CD4-positive, alpha-beta T cell treated with Interleukin-15 for 4 hours (primary cell): ENCODE measurements at regions not wholly inside any gene's neighbourhood (a gene's known extent, or its start where the extent isn't known, plus 50 kb on each side); places are given as distances from the start of the nearest gene placed in this dataset.
"Not testable (repeated sequence)": the region's sequence is repeated elsewhere in the genome, so short reads cannot be mapped to it uniquely, and the experiment has no call there.

Experiments
- DNase-seq: peaks from one replicate; pipeline ENCODE4 v3.0.0-alpha.2; 2020; ENCODE audit warnings: low spot score

GRCh38 chr5:82754036-82754746 lies 323.0 kb downstream of the TMEM167A start:
- DNase-seq, result no peak

DNA sequence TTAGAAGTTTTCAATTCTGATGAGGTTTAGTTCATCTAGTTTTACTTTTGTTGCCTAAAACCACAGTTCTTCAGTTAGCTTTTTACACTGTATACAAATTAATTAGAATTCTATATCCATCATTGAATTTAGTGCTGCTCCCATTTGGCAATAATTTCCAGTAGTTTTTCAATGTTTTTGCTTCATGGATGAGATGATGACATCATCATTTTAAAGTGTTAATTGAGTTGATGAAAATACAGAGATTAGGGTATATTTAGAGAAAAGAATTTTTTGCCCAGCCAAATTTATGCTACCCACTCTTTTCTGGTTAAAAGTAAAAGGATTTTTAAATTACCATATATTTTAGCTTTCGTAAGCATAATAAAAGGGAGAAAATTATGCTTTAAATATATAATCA lies 323.8 kb downstream of the TMEM167A start:
- no peak for DNase-seq

DNA sequence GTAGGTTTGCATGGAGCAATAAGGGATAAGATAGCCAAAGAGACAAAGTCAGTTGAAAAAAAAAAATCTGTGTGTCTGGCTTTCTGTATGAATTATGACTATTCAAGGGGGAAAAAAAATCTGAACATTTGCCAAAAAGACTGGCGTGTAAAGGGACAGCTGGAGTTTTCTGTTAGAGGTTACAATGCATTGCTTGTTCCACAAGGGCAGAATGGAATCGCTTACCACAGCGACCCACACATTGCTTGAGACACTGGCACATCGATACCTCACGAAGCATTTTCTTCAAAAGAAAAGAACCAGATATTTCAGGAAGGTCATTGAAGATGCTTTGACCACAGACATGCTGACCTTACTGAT lies 327.8 kb downstream of the TMEM167A start:
- DNase-seq, result no peak

DNA sequence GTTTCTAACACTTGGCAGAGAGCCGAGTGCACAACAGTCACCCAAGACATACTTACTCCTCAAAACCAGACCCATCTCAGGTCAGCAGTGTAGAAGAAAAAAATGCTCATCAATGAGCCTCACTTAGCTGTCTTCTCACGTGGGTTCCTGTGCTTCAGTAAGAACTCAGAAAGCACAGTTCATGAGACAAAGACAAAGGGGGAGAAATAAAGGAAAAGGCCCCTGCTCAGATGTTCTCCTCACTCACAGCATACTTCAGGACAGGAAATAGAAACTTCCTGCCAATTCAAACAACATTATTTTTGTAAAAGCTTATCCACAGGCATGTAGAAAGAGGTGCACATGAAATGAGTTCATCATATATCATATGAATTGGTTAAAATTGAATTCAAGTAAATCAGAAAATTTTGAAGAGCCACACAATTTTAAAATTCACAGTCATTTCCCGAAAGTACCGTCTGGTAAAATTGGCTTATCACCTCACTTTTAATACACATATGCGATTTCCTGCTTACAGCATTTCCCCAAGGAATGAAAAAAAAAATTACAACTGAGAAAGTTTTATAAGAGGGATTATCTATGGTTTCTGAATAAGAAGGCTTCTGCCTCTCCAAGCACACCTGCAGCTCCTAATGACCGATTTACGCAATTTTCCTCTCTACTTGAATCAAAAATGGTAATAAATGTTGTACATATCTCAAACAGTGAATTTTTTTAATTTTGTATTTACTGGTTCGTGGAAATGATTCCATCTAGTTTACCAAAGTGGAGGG lies 328.3 kb downstream of the TMEM167A start:
- no peak for DNase-seq

DNA sequence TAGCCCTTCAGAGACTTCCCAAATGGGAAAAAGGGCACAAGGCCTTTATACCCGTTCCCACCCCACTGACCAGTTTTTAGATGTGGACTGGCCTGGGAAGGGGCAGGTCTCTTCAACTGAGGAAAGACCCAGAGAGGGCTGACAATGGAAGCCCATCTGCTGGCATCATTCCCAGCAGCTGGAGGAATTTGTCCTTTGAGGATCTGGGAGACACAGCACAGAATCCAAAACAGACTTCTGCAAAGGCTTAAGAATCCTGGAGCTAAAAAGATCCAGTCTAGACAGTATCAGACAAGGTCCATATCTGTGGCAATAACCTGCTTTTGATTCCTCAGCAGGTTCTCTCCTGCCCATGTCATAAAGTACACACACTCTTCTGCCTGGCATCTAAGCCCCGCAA lies 329.2 kb downstream of the TMEM167A start:
- DNase-seq, result no peak

GRCh38 chr5:82745016-82745415 lies 332.2 kb downstream of the TMEM167A start:
- no peak for DNase-seq

DNA sequence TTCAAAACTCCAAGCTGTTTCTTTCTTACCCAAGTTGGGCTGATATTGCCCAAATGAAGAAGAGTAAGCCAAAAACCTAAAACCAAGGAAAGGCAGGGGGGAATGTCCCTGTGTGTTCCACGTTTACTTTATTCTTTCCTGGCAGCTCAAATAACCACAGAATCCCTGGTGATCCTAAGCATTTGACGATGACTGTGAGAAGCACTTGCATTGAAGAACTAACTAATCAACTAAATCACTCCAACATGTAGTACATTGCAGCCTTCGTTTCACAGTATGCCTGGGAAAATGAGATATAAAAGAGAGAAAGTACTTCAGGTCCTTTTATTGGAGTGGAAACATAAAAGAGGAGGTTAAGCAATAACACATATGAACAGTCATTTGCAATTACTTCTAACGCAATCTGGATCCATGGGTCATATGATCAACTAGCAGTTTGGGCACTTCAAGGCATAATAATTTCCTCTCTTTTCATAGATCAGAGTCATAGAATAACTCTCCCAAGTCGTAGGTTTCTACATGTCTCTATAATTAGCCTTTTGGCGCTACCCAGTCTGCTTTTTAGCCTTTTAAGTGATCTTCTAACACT lies 338.4 kb downstream of the TMEM167A start:
- DNase-seq, result no peak

GRCh38 chr5:82735160-82735789 lies 341.9 kb downstream of the TMEM167A start:
- no peak for DNase-seq

- DNase-seq, result no peak
These were observed 342.8 kb downstream of the TMEM167A start for GRCh38 chr5:82734347-82734746.

GRCh38 chr5:82730913-82731312 lies 346.3 kb downstream of the TMEM167A start:
- DNase-seq, result no peak

- DNase-seq, result no peak
These were observed 348.1 kb downstream of the TMEM167A start for GRCh38 chr5:82728926-82729702.

DNA sequence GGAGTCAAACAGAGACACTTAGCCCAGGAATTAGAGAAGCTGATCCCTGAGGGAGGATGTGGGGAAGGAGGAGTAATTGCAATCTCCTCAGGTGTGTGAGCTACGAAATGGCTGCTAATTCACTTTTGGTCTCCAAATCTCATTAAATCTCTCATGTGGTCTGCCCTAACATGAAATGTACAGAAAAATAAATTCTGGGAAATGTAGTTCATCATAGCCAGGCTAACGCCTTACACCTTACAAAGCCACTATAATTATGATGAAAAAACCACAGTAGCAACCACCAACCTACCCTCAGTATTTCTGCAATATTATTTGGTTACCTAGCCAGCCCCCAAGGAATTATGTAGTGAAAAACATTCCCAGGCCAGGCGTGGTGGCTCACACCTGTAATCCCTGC lies 354.0 kb downstream of the TMEM167A start:
- no peak for DNase-seq

DNA sequence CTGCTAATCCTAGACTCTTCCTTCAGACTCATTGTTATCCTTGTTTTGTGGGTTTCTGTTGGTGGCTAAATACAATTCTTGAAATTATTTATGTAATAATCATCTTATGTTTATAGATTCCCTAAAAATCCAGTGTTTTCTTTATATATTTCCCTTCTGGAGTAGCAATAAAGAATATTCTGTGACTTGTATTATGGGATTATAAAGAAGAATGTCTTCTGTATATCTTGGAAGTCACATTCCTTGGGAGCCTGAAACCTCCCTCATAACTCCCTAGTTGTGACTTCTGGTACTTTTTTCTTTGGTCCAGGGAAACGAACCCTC lies 356.1 kb downstream of the TMEM167A start:
- no peak for DNase-seq

DNA sequence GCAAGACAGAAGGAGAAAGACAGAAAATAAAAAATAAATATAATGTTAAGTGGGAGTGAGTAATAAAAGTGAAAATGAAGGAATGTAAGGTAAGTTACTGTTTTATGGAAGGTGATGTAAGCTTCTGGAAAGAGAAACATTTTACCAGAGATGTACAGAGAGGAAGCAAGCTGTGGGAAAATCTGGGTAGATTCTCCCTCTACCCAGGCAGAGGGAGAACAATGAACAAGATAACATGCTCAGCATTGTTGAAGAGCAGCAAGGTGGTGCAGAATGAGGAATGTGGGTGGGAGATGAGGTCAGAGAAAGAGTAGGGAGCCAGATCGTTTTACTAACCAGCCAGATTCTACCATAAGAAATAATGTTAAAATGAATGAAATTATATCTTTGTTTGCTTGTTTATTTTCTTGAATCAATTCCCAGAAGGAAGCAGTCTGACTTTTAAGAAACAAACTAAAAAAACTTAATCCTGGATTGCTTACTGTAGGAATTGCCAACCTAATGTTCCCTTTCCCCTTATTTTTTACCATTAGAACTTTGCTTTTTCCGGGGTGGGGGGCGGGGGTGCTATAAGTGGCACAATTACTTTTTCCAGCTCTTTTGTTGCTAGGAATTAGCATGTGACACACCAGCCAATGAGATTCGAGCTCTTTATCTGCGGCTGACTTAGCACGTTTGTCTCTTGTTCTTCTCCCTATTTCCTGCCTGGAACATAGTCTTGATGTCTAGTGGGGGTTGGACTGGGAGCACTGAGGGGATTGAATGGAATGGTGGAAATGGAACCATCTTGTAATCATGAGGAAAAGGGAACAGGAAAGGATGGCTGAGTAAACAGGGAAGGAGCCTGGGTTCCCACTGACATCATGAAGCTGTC lies 356.7 kb downstream of the TMEM167A start:
- DNase-seq, result no peak

DNA sequence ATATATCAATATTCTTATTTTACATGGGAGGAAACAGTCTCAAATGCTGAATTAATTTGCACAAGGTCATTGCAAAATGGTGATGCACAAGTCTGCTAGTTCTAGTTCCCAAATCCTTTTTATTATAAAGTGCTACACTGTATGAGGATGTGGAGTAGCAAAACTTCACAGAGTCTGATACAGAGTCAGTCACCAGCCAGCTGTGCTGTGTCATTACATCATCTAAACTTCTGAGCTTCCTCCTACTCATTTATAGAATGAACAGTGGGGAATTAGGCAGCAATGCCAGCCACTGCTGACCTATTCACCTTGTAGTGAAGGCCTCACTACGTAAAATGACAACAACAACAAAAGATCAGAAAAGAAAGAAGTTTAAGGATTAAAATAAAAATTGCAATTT lies 357.8 kb downstream of the TMEM167A start:
- DNase-seq, result no peak

DNA sequence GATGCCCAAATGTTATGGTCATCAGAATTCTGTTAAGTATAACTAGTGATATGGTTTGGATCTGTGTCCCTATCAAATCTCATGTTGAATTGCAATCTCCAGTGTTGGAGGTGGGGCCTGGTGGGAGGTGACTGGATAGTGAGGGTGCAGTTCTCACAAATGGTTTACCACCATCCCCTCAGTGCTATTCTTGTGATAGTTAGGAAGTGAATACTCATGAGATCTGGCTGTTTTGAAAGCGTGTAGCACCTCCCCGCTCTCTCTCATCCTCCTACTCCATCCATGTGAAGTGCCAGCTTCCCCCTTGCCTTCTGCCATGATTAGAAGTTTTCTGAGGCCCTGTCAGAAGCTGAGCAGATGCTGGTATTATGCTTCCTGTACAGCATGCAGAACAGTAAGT lies 359.5 kb downstream of the TMEM167A start:
- DNase-seq, result no peak

GRCh38 chr5:82714732-82715131 lies 362.5 kb downstream of the TMEM167A start:
- not testable (repeated sequence) for DNase-seq

- no peak for DNase-seq
These were observed 363.4 kb downstream of the TMEM167A start for GRCh38 chr5:82713811-82714210.

DNA sequence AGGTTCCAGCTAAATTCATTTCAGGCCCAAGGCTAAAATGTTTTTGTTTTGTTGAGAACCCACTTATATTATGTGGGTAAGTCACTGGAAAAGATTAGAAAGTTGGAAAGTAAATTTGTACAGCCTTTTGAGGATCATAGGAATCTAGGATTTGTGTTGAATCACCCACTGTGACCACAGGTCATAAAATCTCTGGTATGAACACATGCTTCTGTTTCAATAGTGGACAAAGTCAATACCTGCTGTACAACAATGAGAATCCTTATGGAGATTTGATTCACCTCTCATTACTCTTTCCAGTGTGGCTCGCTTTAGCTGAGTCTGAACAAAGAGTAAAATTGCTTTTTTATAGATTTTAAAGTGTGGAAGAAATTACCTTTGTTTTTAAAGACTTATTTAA lies 369.5 kb downstream of the TMEM167A start:
- DNase-seq, result no peak

- DNase-seq, result no peak
These were observed 372.8 kb downstream of the TMEM167A start for GRCh38 chr5:82704381-82704780.

- no peak for DNase-seq
These were observed 375.1 kb downstream of the TMEM167A start for GRCh38 chr5:82702046-82702445.
